ENCODE measurements at regions not wholly inside any gene's neighbourhood (a gene's known extent, or its start where the extent isn't known, plus 50 kb on each side); places are given as distances from the start of the nearest gene placed in this dataset.
"Not testable (repeated sequence)": the region's sequence is repeated elsewhere in the genome, so short reads cannot be mapped to it uniquely, and the experiment has no call there.

DNA sequence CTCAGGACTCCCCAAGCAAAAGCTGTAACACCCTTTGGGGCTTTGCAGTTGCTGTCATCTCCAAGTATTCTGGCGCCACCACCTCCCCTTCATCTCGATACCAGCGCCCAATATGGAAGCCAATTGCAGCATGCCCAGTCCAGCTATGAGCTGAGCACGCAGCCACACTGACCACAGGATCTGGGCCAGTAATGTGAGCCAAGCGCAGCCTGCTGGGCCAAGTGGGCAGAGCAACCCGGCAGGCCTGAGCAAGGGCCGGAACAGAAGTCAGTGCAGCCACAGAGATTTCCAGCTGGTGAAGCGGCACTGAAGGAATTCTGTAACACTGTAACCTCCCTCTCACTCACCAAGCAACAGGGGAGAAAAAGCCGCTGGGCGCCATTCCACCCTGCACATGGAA, 268.6 kb downstream of the SPATA31A1 start:
- TF ChIP-seq EZH2 (IDR thresholded peaks at IDR 0.05; ENCODE audit: insufficient read depth, poor library complexity, severe bottlenecking); EZH2phosphoT487 (IDR thresholded peaks at IDR 0.05; ENCODE audit: insufficient read depth, low read depth): not testable (repeated sequence)
